ENCODE measurements at regions not wholly inside any gene's neighbourhood (a gene's known extent, or its start where the extent isn't known, plus 50 kb on each side); places are given as distances from the start of the nearest gene placed in this dataset.
"Not testable (repeated sequence)": the region's sequence is repeated elsewhere in the genome, so short reads cannot be mapped to it uniquely, and the experiment has no call there.

DNA sequence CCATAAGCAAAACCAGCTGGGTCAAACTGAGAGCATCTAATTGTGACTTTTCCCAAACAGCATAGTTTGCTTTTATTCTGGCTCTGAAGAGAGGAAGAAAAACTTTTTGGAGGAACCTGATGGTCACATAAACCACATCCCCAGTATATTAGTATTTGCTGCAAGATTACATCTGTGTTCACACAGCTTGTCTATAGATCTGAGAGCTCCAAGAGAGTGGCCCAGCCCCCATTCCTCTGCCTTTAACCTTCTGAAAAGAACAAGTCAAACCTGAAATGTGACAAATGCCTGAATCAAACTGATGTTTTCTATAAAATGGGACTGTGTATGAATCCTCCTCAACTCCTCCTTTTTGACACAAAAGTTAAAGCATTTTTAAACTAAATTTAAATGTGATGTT is 435.2 kb downstream of the ZNF479 start:
- H3K4me3 ChIP-seq (ENCODE audit: low read depth in 2 of 2, low read length in 1 of 2); H2AFZ ChIP-seq (ENCODE audit: low read depth); H3K4me1 ChIP-seq (ENCODE audit: control insufficient read depth in 1 of 2, insufficient read depth in 2 of 2, low read depth in 1 of 2, low read length in 1 of 2); H3K27me3 ChIP-seq (ENCODE audit: insufficient read depth); H3K9ac ChIP-seq; CTCF ChIA-PET; H4K20me1 ChIP-seq (ENCODE audit: insufficient read depth); H3K27ac ChIP-seq (ENCODE audit: low read depth in 2 of 2, low read length in 1 of 2); H3K9me2 ChIP-seq; H3K36me3 ChIP-seq (replicated peaks in 1 of 2; ENCODE audit: control insufficient read depth in 1 of 2, insufficient read depth in 2 of 2, low read length in 1 of 2); H3F3A ChIP-seq (replicated peaks; ENCODE audit: insufficient read depth); DNase-seq; H3K4me2 ChIP-seq; H3K79me2 ChIP-seq (ENCODE audit: insufficient read depth); POLR2A ChIA-PET: not testable (repeated sequence)
- peaks cover 14% of the 10 kb centered on the region; the same call in 1 of the 2 replicates for H3K9me3 ChIP-seq

DNA sequence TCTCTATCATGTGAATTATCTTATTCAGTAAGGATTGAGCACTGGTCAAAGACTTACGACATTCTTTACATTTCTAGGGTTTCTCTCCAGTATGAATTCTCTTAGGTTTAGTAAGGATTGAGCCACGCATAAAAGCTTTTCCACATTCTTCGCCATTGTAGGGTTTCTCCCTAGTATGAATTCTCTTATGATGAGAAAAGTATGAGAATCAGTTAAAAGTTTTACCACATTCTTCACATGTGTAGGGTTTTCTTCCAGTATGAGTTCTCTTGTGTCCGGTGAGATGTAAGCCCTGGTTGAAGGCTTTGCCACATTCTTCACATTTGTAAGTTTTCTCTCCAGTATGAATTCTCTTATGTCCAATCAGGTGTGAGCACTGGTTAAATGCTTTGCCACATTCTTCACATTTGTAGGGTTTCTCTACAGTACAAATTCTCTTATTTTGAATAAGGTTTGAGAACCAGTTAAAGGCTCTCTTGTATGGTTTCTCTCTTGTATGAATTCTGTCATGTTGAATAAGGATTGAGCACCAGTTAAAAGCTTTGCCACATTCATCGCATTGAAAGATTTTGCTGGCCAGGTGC is 445.9 kb downstream of the ZNF479 start:
- no peak for TF ChIP-seq FOXJ3 (CRISPR knock-in tag; IDR thresholded peaks at IDR 0.05)
- TF ChIP-seq RFX5 (IDR thresholded peaks at IDR 0.05; ENCODE audit: low read length), result no peak
- TF ChIP-seq SMC3 (IDR thresholded peaks at IDR 0.05; ENCODE audit: low read depth, low read length), result no peak
- TF ChIP-seq, protein P1, sequence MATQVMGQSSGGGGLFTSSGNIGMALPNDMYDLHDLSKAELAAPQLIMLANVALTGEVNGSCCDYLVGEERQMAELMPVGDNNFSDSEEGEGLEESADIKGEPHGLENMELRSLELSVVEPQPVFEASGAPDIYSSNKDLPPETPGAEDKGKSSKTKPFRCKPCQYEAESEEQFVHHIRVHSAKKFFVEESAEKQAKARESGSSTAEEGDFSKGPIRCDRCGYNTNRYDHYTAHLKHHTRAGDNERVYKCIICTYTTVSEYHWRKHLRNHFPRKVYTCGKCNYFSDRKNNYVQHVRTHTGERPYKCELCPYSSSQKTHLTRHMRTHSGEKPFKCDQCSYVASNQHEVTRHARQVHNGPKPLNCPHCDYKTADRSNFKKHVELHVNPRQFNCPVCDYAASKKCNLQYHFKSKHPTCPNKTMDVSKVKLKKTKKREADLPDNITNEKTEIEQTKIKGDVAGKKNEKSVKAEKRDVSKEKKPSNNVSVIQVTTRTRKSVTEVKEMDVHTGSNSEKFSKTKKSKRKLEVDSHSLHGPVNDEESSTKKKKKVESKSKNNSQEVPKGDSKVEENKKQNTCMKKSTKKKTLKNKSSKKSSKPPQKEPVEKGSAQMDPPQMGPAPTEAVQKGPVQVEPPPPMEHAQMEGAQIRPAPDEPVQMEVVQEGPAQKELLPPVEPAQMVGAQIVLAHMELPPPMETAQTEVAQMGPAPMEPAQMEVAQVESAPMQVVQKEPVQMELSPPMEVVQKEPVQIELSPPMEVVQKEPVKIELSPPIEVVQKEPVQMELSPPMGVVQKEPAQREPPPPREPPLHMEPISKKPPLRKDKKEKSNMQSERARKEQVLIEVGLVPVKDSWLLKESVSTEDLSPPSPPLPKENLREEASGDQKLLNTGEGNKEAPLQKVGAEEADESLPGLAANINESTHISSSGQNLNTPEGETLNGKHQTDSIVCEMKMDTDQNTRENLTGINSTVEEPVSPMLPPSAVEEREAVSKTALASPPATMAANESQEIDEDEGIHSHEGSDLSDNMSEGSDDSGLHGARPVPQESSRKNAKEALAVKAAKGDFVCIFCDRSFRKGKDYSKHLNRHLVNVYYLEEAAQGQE (IDR thresholded peaks at IDR 0.05; ENCODE audit: low read depth, low read length), result no peak
- no peak for TF ChIP-seq GABPA (IDR thresholded peaks at IDR 0.05; ENCODE audit: low read depth)
- TF ChIP-seq MEF2A (IDR thresholded peaks at IDR 0.05; ENCODE audit: borderline replicate concordance, low read depth), result no peak
- TF ChIP-seq TCF12 (IDR thresholded peaks at IDR 0.05), result no peak
- TF ChIP-seq, protein P2, sequence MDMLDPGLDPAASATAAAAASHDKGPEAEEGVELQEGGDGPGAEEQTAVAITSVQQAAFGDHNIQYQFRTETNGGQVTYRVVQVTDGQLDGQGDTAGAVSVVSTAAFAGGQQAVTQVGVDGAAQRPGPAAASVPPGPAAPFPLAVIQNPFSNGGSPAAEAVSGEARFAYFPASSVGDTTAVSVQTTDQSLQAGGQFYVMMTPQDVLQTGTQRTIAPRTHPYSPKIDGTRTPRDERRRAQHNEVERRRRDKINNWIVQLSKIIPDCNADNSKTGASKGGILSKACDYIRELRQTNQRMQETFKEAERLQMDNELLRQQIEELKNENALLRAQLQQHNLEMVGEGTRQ (IDR thresholded peaks at IDR 0.05; ENCODE audit: borderline replicate concordance, low read depth, low read length), result no peak
- TF ChIP-seq FOXM1 (IDR thresholded peaks at IDR 0.05; ENCODE audit: low read depth), result no peak
- TF ChIP-seq POLR2AphosphoS5 (IDR thresholded peaks at IDR 0.05; ENCODE audit: low read depth, low read length), result no peak
- TF ChIP-seq, protein P3, sequence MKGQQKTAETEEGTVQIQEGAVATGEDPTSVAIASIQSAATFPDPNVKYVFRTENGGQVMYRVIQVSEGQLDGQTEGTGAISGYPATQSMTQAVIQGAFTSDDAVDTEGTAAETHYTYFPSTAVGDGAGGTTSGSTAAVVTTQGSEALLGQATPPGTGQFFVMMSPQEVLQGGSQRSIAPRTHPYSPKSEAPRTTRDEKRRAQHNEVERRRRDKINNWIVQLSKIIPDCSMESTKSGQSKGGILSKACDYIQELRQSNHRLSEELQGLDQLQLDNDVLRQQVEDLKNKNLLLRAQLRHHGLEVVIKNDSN (IDR thresholded peaks at IDR 0.05; ENCODE audit: borderline replicate concordance, low read depth), result no peak
- TF ChIP-seq TEAD4 (IDR thresholded peaks at IDR 0.05; ENCODE audit: borderline replicate concordance, insufficient read depth), result no peak
- TF ChIP-seq GATA2 (CRISPR knock-in tag; IDR thresholded peaks at IDR 0.05), result no peak
- TF ChIP-seq, protein P4, sequence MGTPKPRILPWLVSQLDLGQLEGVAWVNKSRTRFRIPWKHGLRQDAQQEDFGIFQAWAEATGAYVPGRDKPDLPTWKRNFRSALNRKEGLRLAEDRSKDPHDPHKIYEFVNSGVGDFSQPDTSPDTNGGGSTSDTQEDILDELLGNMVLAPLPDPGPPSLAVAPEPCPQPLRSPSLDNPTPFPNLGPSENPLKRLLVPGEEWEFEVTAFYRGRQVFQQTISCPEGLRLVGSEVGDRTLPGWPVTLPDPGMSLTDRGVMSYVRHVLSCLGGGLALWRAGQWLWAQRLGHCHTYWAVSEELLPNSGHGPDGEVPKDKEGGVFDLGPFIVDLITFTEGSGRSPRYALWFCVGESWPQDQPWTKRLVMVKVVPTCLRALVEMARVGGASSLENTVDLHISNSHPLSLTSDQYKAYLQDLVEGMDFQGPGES (IDR thresholded peaks at IDR 0.05; ENCODE audit: low read depth, low read length), result no peak
- no peak for TF ChIP-seq NFIC (IDR thresholded peaks at IDR 0.05; ENCODE audit: borderline replicate concordance)
- no peak for TF ChIP-seq MXI1 (IDR thresholded peaks at IDR 0.05; ENCODE audit: low read depth, low read length)
- TF ChIP-seq RCOR1 (IDR thresholded peaks at IDR 0.05; ENCODE audit: low read length), result no peak
- POLR2A ChIA-PET, result no interaction called here
- peaks cover 15% of the 10 kb centered on the region for H3K9me3 ChIP-seq
- no peaks in the 10 kb centered on the region for H3K27me3 ChIP-seq (ENCODE audit: insufficient read depth)
- no peak overlapping the region for H3K4me3 ChIP-seq (ENCODE audit: low read depth in 2 of 2, low read length in 1 of 2)
- no peaks in the 10 kb centered on the region for H4K20me1 ChIP-seq (ENCODE audit: insufficient read depth)
- no peaks in the 10 kb centered on the region for H3K36me3 ChIP-seq (replicated peaks in 1 of 2; ENCODE audit: control insufficient read depth in 1 of 2, insufficient read depth in 2 of 2, low read length in 1 of 2)
- H2AFZ ChIP-seq (ENCODE audit: low read depth), result no peak overlapping the region
- 7% methylated on average over 5 of the region's 5 CpGs for WGBS (ENCODE audit: low lambda C conversion rate)
- CTCF ChIA-PET, result no interaction called here
- no peak overlapping the region for H3K27ac ChIP-seq (ENCODE audit: low read depth in 2 of 2, low read length in 1 of 2)
- H3K79me2 ChIP-seq (ENCODE audit: insufficient read depth), result no peaks in the 10 kb centered on the region
- no peak overlapping the region for H3K9ac ChIP-seq
- no peaks in the 10 kb centered on the region for H3F3A ChIP-seq (replicated peaks; ENCODE audit: insufficient read depth)
- no peak for DNase-seq
- no peak overlapping the region for H3K4me2 ChIP-seq
- no peaks in the 10 kb centered on the region for H3K4me1 ChIP-seq (ENCODE audit: control insufficient read depth in 1 of 2, insufficient read depth in 2 of 2, low read depth in 1 of 2, low read length in 1 of 2)
- no peaks in the 10 kb centered on the region for H3K9me2 ChIP-seq

All from SK-N-SH (cell line).